H1 (cell line): ENCODE measurements at regions not wholly inside any gene's neighbourhood (a gene's known extent, or its start where the extent isn't known, plus 50 kb on each side); places are given as distances from the start of the nearest gene placed in this dataset.

Experiments used
- BCL11A ChIP-seq, 2 experiments: IDR thresholded peaks; one replicate each; pipeline ENCODE4 v1.6.1; 2011; ENCODE audit warnings: low read depth in 2 of 2, low read length in 2 of 2, mild to moderate bottlenecking in 2 of 2
- CHD2 ChIP-seq: IDR thresholded peaks from 2 replicates; pipeline ENCODE4 v1.6.1; 2012; ENCODE audit warnings: low read length, improper control_type of control experiment
- CTCF ChIP-seq, 3 experiments: IDR thresholded peaks; 1 replicate in 2 of 3; 2 replicates in 1 of 3; pipeline versions ENCODE4 v1.5.1 to v1.6.1; 2011; ENCODE audit warnings: low read length in 3 of 3, mild to moderate bottlenecking in 3 of 3, inconsistent platforms in 2 of 3, low read depth in 1 of 3, moderate library complexity in 1 of 3; ENCODE audit not compliant: insufficient read depth in 1 of 3; ENCODE audit errors: control extremely low read depth in 1 of 3
- EZH2 ChIP-seq: fragments of 200-600 bp; sonication (generic); IDR thresholded peaks from 2 replicates; pipeline ENCODE4 v1.7.1; 2012; ENCODE audit warnings: low read depth, mild to moderate bottlenecking, moderate library complexity, low read length, inconsistent platforms; ENCODE audit not compliant: severe bottlenecking
- POLR2A ChIP-seq, 2 experiments: IDR thresholded peaks; 1 replicate in 1 of 2; 2 replicates in 1 of 2; pipeline ENCODE4 v1.6.1; 2011; ENCODE audit warnings: low read depth in 2 of 2, low read length in 2 of 2, mild to moderate bottlenecking in 2 of 2; ENCODE audit errors: control extremely low read depth in 1 of 2

DNA sequence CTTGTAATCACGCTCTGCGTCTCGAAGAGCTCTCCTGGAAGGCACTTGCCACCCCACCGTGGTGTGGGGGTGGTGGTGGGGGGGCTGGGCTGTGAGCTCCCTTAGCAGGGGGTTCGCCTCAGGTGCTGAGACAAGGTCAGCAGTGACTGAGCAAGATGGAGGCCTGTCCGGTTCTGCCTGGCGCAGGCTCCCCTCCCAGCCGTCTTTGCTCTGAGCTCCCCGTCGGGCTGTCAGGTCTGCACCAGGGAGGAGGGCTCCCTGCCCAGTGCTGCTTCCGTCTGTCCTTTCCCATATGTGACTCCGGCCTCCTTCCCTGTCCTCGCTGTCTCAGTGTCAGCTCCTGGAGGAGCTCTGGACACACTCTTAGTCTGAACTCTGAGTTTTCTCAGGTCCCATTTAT is 80.0 kb downstream of the PLXNA1 start:
- no peak for TF ChIP-seq CHD2
- no peak for TF ChIP-seq BCL11A (IDR thresholded peaks at IDR 0.05; ENCODE audit: low read depth in 2 of 2, low read length in 2 of 2)
- no peak for TF ChIP-seq EZH2
- TF ChIP-seq CTCF (IDR thresholded peaks at IDR 0.05; ENCODE audit: control extremely low read depth in 1 of 3, insufficient read depth in 1 of 3, low read depth in 1 of 3, low read length in 3 of 3): no peak
- no peak for TF ChIP-seq POLR2A (IDR thresholded peaks at IDR 0.05; ENCODE audit: control extremely low read depth in 1 of 2, low read depth in 2 of 2, low read length in 2 of 2)
